ENCODE measurements at regions not wholly inside any gene's neighbourhood (a gene's known extent, or its start where the extent isn't known, plus 50 kb on each side); places are given as distances from the start of the nearest gene placed in this dataset.

DNA sequence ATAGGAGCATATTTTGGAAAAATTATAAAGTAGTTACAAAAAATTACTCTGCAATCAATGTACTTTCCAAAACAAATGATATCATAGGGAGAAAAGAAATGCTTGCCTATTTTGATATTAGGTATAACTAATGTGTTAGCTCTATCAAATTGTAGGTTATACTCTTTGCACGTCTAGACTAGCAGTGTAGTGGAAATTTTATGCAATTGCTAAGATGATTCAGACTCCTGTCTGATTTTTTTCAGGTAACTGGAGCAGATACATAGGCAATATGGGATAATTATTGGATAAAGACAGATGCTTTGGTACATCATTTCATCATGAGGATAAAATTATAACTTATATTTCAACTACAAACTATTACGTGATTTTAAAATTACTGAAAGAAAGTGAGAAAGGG is 918.3 kb downstream of the EPHA4 start:
- no peak overlapping the region for H3K27ac ChIP-seq (ENCODE audit: low read depth in 1 of 2, low read length in 2 of 2)
- ChIA-PET CTCF (no interaction called here), POLR2A (no interaction called here)
- Mint-ChIP-seq H3K27ac (no peak overlapping the region), H3K9me3 (no peaks in the 10 kb centered on the region), H3K36me3 (ENCODE audit: low read depth) (no peaks in the 10 kb centered on the region), H3K4me3 (no peak overlapping the region), H3K4me1 (ENCODE audit: low read depth) (no peaks in the 10 kb centered on the region), H3K27me3 (peaks cover 23% of the 10 kb centered on the region)
- H3K36me3 ChIP-seq (ENCODE audit: insufficient read depth, low read length): no peaks in the 10 kb centered on the region
- DNase-seq: no peak
- no peaks in the 10 kb centered on the region for H3K9me3 ChIP-seq (ENCODE audit: control insufficient read depth in 1 of 2, insufficient read depth in 1 of 2, low read length in 2 of 2)
- ATAC-seq (ENCODE audit: poor library complexity): no peak
- no peak for TF ChIP-seq CTCF (IDR thresholded peaks at IDR 0.05)
- no peaks in the 10 kb centered on the region for H3K4me1 ChIP-seq (ENCODE audit: insufficient read depth, low read length)
- intact Hi-C loops (cut with DNase I, micrococcal nuclease): no loop called here
- no peaks in the 10 kb centered on the region for H3K27me3 ChIP-seq (ENCODE audit: control insufficient read depth in 1 of 2, insufficient read depth in 2 of 2, low read length in 2 of 2)
- H3K4me3 ChIP-seq (ENCODE audit: low read length): no peak overlapping the region

GRCh38 chr2:220654322-220654721 is 917.8 kb downstream of the EPHA4 start:
- no peaks in the 10 kb centered on the region for H3K27me3 ChIP-seq (ENCODE audit: control insufficient read depth in 1 of 2, insufficient read depth in 2 of 2, low read length in 2 of 2)
- Mint-ChIP-seq H3K9me3 (no peaks in the 10 kb centered on the region), H3K4me3 (no peak overlapping the region), H3K27me3 (peaks cover 23% of the 10 kb centered on the region), H3K27ac (no peak overlapping the region), H3K36me3 (ENCODE audit: low read depth) (no peaks in the 10 kb centered on the region), H3K4me1 (ENCODE audit: low read depth) (no peaks in the 10 kb centered on the region)
- H3K4me3 ChIP-seq (ENCODE audit: low read length): no peak overlapping the region
- POLR2A ChIA-PET: no interaction called here
- H3K4me1 ChIP-seq (ENCODE audit: insufficient read depth, low read length): no peaks in the 10 kb centered on the region
- no peak for DNase-seq
- CTCF ChIA-PET: no interaction called here
- ATAC-seq (ENCODE audit: poor library complexity): no peak
- no peaks in the 10 kb centered on the region for H3K9me3 ChIP-seq (ENCODE audit: control insufficient read depth in 1 of 2, insufficient read depth in 1 of 2, low read length in 2 of 2)
- TF ChIP-seq CTCF (IDR thresholded peaks at IDR 0.05): no peak
- intact Hi-C loops (cut with DNase I, micrococcal nuclease): no loop called here
- no peaks in the 10 kb centered on the region for H3K36me3 ChIP-seq (ENCODE audit: insufficient read depth, low read length)
- H3K27ac ChIP-seq (ENCODE audit: low read depth in 1 of 2, low read length in 2 of 2): no peak overlapping the region

- ATAC-seq (ENCODE audit: poor library complexity) (no peak), DNase-seq (no peak)
- no peaks in the 10 kb centered on the region for H3K9me3 Mint-ChIP-seq
- Histone ChIP-seq H3K9me3 (ENCODE audit: control insufficient read depth in 1 of 2, insufficient read depth in 1 of 2, low read length in 2 of 2) (no peaks in the 10 kb centered on the region), H3K4me1 (ENCODE audit: insufficient read depth, low read length) (no peaks in the 10 kb centered on the region), H3K27ac (ENCODE audit: low read depth in 1 of 2, low read length in 2 of 2) (no peak overlapping the region), H3K36me3 (ENCODE audit: insufficient read depth, low read length) (no peaks in the 10 kb centered on the region), H3K27me3 (ENCODE audit: control insufficient read depth in 1 of 2, insufficient read depth in 2 of 2, low read length in 2 of 2) (no peaks in the 10 kb centered on the region), H3K4me3 (ENCODE audit: low read length) (no peak overlapping the region)
- ChIA-PET POLR2A (no interaction called here), CTCF (no interaction called here)
- intact Hi-C loops (cut with DNase I, micrococcal nuclease): no loop called here
- TF ChIP-seq CTCF (IDR thresholded peaks at IDR 0.05): no peak
- no peaks in the 10 kb centered on the region for H3K4me1 Mint-ChIP-seq (ENCODE audit: low read depth)
- peaks cover 13% of the 10 kb centered on the region for H3K27me3 Mint-ChIP-seq
- no peak overlapping the region for H3K4me3 Mint-ChIP-seq
- H3K36me3 Mint-ChIP-seq (ENCODE audit: low read depth): no peaks in the 10 kb centered on the region
- no peak overlapping the region for H3K27ac Mint-ChIP-seq
Measured at GRCh38 chr2:220660277-220661145, 911.6 kb downstream of the EPHA4 start.
